A673 (cell line): ENCODE measurements at regions not wholly inside any gene's neighbourhood (a gene's known extent, or its start where the extent isn't known, plus 50 kb on each side); places are given as distances from the start of the nearest gene placed in this dataset.

ENCODE experiments used
- EZH2 ChIP-seq: fragments of 200-600 bp; sonication (generic); IDR thresholded peaks from 2 replicates; pipeline ENCODE4 v1.6.1; 2017; ENCODE audit warnings: borderline replicate concordance, low read depth, mild to moderate bottlenecking, mixed read lengths, antibody characterized with exemption, low read length; ENCODE audit not compliant: poor library complexity, severe bottlenecking
- TF ChIP-seq, protein P1 (sequence below): fragments of 300-800, 200-600 bp; sonication (generic); conservative IDR thresholded peaks from 2 replicates; pipeline ENCODE4 v1.5.1; 2017; ENCODE audit warnings: low read depth, mild to moderate bottlenecking, antibody characterized with exemption, low read length, moderate library complexity, mixed read lengths

- TF ChIP-seq, protein P1, sequence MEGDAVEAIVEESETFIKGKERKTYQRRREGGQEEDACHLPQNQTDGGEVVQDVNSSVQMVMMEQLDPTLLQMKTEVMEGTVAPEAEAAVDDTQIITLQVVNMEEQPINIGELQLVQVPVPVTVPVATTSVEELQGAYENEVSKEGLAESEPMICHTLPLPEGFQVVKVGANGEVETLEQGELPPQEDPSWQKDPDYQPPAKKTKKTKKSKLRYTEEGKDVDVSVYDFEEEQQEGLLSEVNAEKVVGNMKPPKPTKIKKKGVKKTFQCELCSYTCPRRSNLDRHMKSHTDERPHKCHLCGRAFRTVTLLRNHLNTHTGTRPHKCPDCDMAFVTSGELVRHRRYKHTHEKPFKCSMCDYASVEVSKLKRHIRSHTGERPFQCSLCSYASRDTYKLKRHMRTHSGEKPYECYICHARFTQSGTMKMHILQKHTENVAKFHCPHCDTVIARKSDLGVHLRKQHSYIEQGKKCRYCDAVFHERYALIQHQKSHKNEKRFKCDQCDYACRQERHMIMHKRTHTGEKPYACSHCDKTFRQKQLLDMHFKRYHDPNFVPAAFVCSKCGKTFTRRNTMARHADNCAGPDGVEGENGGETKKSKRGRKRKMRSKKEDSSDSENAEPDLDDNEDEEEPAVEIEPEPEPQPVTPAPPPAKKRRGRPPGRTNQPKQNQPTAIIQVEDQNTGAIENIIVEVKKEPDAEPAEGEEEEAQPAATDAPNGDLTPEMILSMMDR: no peak
- TF ChIP-seq EZH2: no peak
Measured at GRCh38 chr7:112596981-112597380, 116.2 kb downstream of the LSMEM1 start.
